CD14-positive monocyte (primary cell): ENCODE measurements at regions not wholly inside any gene's neighbourhood (a gene's known extent, or its start where the extent isn't known, plus 50 kb on each side); places are given as distances from the start of the nearest gene placed in this dataset.

Source experiments
- DNase-seq, 3 donors: peaks; one replicate each; pipeline ENCODE4 v3.0.0-alpha.2; 2011 to 2022
- H2AFZ ChIP-seq: 2 replicates; pipeline ENCODE4 v1.6.0; 2012; ENCODE audit warnings: mild to moderate bottlenecking, low read depth, low read length, inconsistent platforms; ENCODE audit not compliant: insufficient read depth, poor library complexity, severe bottlenecking
- H3K27ac ChIP-seq, 2 donors: 1 replicate in 1 of 2; 2 replicates in 1 of 2; pipeline ENCODE4 v1.5.1; 2012 to 2013; ENCODE audit warnings: low read length in 2 of 2, control low read depth in 1 of 2, inconsistent platforms in 1 of 2, low read depth in 1 of 2, mild to moderate bottlenecking in 1 of 2
- H3K27me3 ChIP-seq, 2 donors: one replicate each; pipeline versions ENCODE4 v1.6.0 to v1.6.1; 2011 to 2013; ENCODE audit warnings: low read length in 2 of 2; ENCODE audit not compliant: control insufficient read depth in 2 of 2, insufficient read depth in 2 of 2
- H3K36me3 ChIP-seq, 2 donors: replicated peaks in 1 of 2; 1 replicate in 1 of 2; 2 replicates in 1 of 2; pipeline versions ENCODE4 v1.5.1 to v1.6.1; 2012 to 2013; ENCODE audit warnings: low read length in 2 of 2, control low read depth in 1 of 2, inconsistent platforms in 1 of 2, mild to moderate bottlenecking in 1 of 2; ENCODE audit not compliant: insufficient read depth in 2 of 2, control insufficient read depth in 1 of 2
- H3K4me1 ChIP-seq, 2 donors: 1 replicate in 1 of 2; 2 replicates in 1 of 2; pipeline versions ENCODE4 v1.5.1 to v1.6.1; 2012 to 2013; ENCODE audit warnings: low read length in 2 of 2, control low read depth in 1 of 2, inconsistent platforms in 1 of 2, mild to moderate bottlenecking in 1 of 2, moderate library complexity in 1 of 2; ENCODE audit not compliant: insufficient read depth in 2 of 2, control insufficient read depth in 1 of 2
- H3K4me2 ChIP-seq: replicated peaks from 2 replicates; pipeline ENCODE3; 2012; ENCODE audit warnings: low read length, moderate library complexity, mild to moderate bottlenecking; ENCODE audit not compliant: poor library complexity, severe bottlenecking; ENCODE audit errors: extremely low read depth
- H3K4me3 ChIP-seq, 3 experiments: fragments of 200-600 bp in 1 of 3; sonication (generic) in 1 of 3; replicated peaks in 1 of 3; 1 replicate in 2 of 3; 2 replicates in 1 of 3; pipeline ENCODE4 v1.5.1; 2011 to 2013; ENCODE audit warnings: low read length in 3 of 3, mild to moderate bottlenecking in 3 of 3, control low read depth in 2 of 3, low read depth in 2 of 3, inconsistent platforms in 1 of 3, moderate library complexity in 1 of 3
- H3K79me2 ChIP-seq: 2 replicates; pipeline ENCODE4 v1.6.0; 2012; ENCODE audit warnings: mild to moderate bottlenecking, control low read depth, inconsistent platforms, low read length, moderate library complexity; ENCODE audit not compliant: insufficient read depth
- H3K9ac ChIP-seq: 2 replicates; pipeline ENCODE4 v1.6.0; 2017; ENCODE audit warnings: low read length, mild to moderate bottlenecking; ENCODE audit not compliant: insufficient read depth, poor library complexity, severe bottlenecking
- H3K9me3 ChIP-seq, 2 donors: replicated peaks in 1 of 2; 1 replicate in 1 of 2; 2 replicates in 1 of 2; pipeline versions ENCODE4 v1.5.1 to v1.6.1; 2012 to 2013; ENCODE audit warnings: low read length in 2 of 2, control low read depth in 1 of 2; ENCODE audit not compliant: control insufficient read depth in 1 of 2, insufficient read depth in 1 of 2
- H4K20me1 ChIP-seq: 2 replicates; pipeline ENCODE4 v1.6.0; 2012; ENCODE audit warnings: mild to moderate bottlenecking, low read length, control low read depth, moderate library complexity; ENCODE audit not compliant: insufficient read depth
- H3K27ac Mint-ChIP-seq, 7 donors: one replicate each; pipeline ENCODE4 v1.8.0; 2020; ENCODE audit warnings: mild to moderate bottlenecking in 7 of 7, mixed read lengths in 7 of 7, moderate library complexity in 6 of 7, inconsistent platforms in 2 of 7
- H3K27me3 Mint-ChIP-seq, 3 donors: one replicate each; pipeline ENCODE4 v1.8.0; 2021 to 2022; ENCODE audit warnings: low read depth in 3 of 3, mild to moderate bottlenecking in 3 of 3, mixed read lengths in 3 of 3, moderate library complexity in 3 of 3, inconsistent platforms in 1 of 3
- H3K36me3 Mint-ChIP-seq, 2 donors: one replicate each; pipeline ENCODE4 v1.8.0; 2020; ENCODE audit warnings: mixed read lengths in 2 of 2, inconsistent platforms in 1 of 2, mild to moderate bottlenecking in 1 of 2
- H3K4me1 Mint-ChIP-seq: one replicate; pipeline ENCODE4 v1.8.0; 2020; ENCODE audit warnings: mild to moderate bottlenecking, mixed read lengths
- H3K4me3 Mint-ChIP-seq, 2 donors: one replicate each; pipeline ENCODE4 v1.8.0; 2020; ENCODE audit warnings: mild to moderate bottlenecking in 2 of 2, mixed read lengths in 2 of 2, moderate library complexity in 1 of 2
- H3K9me3 Mint-ChIP-seq, 7 donors: one replicate each; pipeline ENCODE4 v1.8.0; 2020 to 2022; ENCODE audit warnings: mixed read lengths in 7 of 7, mild to moderate bottlenecking in 6 of 7, moderate library complexity in 6 of 7, inconsistent platforms in 2 of 7
- WGBS: methylation state at CpG from one replicate; pipeline ENCODE4 v1.1.5; 2013; ENCODE audit warnings: missing lambda C conversion rate; ENCODE audit not compliant: insufficient coverage; 5-methylcytosine and 5-hydroxymethylcytosine counted together
- intact Hi-C, 2 donors: fragments of 100-400 bp; cut with micrococcal nuclease; formaldehyde crosslinking; loops; one replicate each; pipeline versions ENCODE4 v1.15.0 to v1.15.1; 2023
- TF ChIP-seq, protein P1 (sequence below): fragments of 200-600 bp; IDR thresholded peaks from one replicate; pipeline ENCODE4 v1.8.0; 2022; ENCODE audit warnings: antibody characterized with exemption, mild to moderate bottlenecking

DNA sequence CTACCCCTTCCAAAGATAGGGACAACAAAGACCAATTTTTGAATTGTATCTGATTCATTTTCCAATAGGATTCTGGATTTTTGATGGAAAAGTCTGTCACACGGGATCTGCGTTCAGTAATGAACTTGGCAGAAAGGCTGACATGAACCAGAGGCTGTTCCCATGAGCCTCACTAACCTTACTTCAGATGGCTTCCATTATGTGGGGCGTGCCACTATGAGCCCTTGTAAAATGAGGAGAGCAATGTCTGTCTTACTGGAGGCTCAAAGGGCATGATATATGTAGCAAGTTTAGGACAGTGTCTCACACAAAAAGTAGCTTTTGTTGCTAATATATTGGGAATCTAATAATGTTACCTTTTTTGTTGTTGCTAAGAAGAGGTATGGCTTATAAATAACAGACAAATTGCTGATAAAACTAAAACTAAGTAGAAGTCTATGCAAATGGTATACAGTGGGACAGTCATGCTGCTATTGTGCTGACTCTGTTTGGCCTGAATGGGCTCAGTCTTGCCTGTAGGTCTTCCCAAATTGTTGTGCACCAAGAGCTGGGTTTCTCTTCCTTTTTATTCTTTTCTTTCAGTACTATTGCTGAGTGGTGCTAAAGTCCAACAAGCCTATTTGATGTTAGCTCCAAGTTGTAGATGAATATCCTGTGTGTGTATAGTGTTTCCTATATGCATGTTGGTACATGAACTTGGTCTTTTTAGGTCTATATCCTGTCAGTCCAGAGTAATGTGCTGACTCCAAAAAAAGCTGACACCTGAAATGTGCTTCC is 132.1 kb downstream of the SPRY1 start:
- no peak overlapping the region for H3K9ac ChIP-seq
- Mint-ChIP-seq H3K4me1 (no peaks in the 10 kb centered on the region), H3K4me3 (no peak overlapping the region), H3K27me3 (peaks cover 0 to 2% (median 2%) of the 10 kb centered on the region in 3 donors), H3K9me3 (peaks cover 0 to 3% (median 0%) of the 10 kb centered on the region in 7 donors), H3K27ac (no peak overlapping the region), H3K36me3 (no peaks in the 10 kb centered on the region)
- H3K4me2 ChIP-seq, result no peak overlapping the region
- no peak for DNase-seq
- no peaks in the 10 kb centered on the region for H3K4me1 ChIP-seq
- H3K27me3 ChIP-seq, result no peaks in the 10 kb centered on the region
- intact Hi-C loops, result no loop called here
- TF ChIP-seq, protein P1, sequence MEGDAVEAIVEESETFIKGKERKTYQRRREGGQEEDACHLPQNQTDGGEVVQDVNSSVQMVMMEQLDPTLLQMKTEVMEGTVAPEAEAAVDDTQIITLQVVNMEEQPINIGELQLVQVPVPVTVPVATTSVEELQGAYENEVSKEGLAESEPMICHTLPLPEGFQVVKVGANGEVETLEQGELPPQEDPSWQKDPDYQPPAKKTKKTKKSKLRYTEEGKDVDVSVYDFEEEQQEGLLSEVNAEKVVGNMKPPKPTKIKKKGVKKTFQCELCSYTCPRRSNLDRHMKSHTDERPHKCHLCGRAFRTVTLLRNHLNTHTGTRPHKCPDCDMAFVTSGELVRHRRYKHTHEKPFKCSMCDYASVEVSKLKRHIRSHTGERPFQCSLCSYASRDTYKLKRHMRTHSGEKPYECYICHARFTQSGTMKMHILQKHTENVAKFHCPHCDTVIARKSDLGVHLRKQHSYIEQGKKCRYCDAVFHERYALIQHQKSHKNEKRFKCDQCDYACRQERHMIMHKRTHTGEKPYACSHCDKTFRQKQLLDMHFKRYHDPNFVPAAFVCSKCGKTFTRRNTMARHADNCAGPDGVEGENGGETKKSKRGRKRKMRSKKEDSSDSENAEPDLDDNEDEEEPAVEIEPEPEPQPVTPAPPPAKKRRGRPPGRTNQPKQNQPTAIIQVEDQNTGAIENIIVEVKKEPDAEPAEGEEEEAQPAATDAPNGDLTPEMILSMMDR, result no peak
- no peak overlapping the region for H3K27ac ChIP-seq
- H3K79me2 ChIP-seq, result no peaks in the 10 kb centered on the region
- H4K20me1 ChIP-seq, result no peaks in the 10 kb centered on the region
- no peak overlapping the region for H3K4me3 ChIP-seq
- 70% methylated on average over 2 of the region's 3 CpGs for WGBS
- no peaks in the 10 kb centered on the region for H3K9me3 ChIP-seq
- no peaks in the 10 kb centered on the region for H3K36me3 ChIP-seq
- no peak overlapping the region for H2AFZ ChIP-seq

DNA sequence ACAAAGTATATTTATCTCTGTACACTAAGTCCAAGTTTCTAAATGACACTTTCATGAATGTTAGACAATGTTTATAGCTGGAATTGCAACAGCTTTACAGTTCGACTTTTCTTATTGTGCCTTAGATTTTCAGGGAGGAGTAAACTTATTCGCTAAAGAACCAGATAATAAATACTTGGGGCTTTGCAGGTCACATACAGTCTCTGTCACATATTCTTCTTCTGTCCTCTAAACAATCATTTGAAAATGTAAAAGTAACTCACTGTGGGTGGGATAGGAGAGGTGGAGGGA is 132.6 kb downstream of the SPRY1 start:
- no peaks in the 10 kb centered on the region for H3K9me3 ChIP-seq
- no peak overlapping the region for H3K4me2 ChIP-seq
- no peaks in the 10 kb centered on the region for H3K4me1 Mint-ChIP-seq
- H3K4me3 ChIP-seq, result no peak overlapping the region
- no peak overlapping the region for H3K27ac Mint-ChIP-seq
- WGBS, result no CpG with 5 or more reads among the region's 2 CpGs
- H4K20me1 ChIP-seq, result no peaks in the 10 kb centered on the region
- H3K36me3 ChIP-seq, result no peaks in the 10 kb centered on the region
- no peaks in the 10 kb centered on the region for H3K36me3 Mint-ChIP-seq
- no peak for DNase-seq
- no peaks in the 10 kb centered on the region for H3K4me1 ChIP-seq
- H3K9me3 Mint-ChIP-seq, result peaks cover 0 to 4% (median 0%) of the 10 kb centered on the region in 7 donors
- H3K27ac ChIP-seq, result no peak overlapping the region
- no peak overlapping the region for H3K9ac ChIP-seq
- intact Hi-C loops, result no loop called here
- no peaks in the 10 kb centered on the region for H3K27me3 ChIP-seq
- peaks cover 0 to 2% (median 2%) of the 10 kb centered on the region in 3 donors for H3K27me3 Mint-ChIP-seq
- no peak overlapping the region for H3K4me3 Mint-ChIP-seq
- no peak overlapping the region for H2AFZ ChIP-seq
- no peaks in the 10 kb centered on the region for H3K79me2 ChIP-seq
- TF ChIP-seq, protein P1, result no peak
